PC-3 (cell line): ENCODE measurements at regions not wholly inside any gene's neighbourhood (a gene's known extent, or its start where the extent isn't known, plus 50 kb on each side); places are given as distances from the start of the nearest gene placed in this dataset.
"Not testable (repeated sequence)": the region's sequence is repeated elsewhere in the genome, so short reads cannot be mapped to it uniquely, and the experiment has no call there.

ENCODE experiments used
- CTCF ChIP-seq: fragments of 300-600 bp; sonication (generic); conservative IDR thresholded peaks from 2 replicates; pipeline ENCODE4 v1.5.1; 2017; ENCODE audit warnings: antibody characterized with exemption, low read depth, mild to moderate bottlenecking, low read length
- EZH2 ChIP-seq: fragments of 300-600 bp; sonication (generic); IDR thresholded peaks from one replicate; pipeline ENCODE4 v1.6.1; 2017; ENCODE audit warnings: antibody characterized with exemption, mild to moderate bottlenecking, low read length; ENCODE audit not compliant: unreplicated experiment

- not testable (repeated sequence) for TF ChIP-seq CTCF, EZH2
Observed at GRCh38 chr9:65519018-65519417, 156.7 kb upstream of the ZNG1E start.
